ENCODE measurements at regions not wholly inside any gene's neighbourhood (a gene's known extent, or its start where the extent isn't known, plus 50 kb on each side); places are given as distances from the start of the nearest gene placed in this dataset.

GRCh38 chr5:61827445-61827975 is 478.5 kb upstream of the KIF2A start:
- ATAC-seq (replicated peaks in 1 of 2) (no peak), DNase-seq (no peak)
- Mint-ChIP-seq H3K36me3 (ENCODE audit: insufficient read depth in 2 of 2) (no peaks in the 10 kb centered on the region), H3K4me3 (no peak overlapping the region), H3K9me3 (no peaks in the 10 kb centered on the region), H3K4me1 (ENCODE audit: low read depth) (no peaks in the 10 kb centered on the region), H3K27me3 (ENCODE audit: low read depth) (no peaks in the 10 kb centered on the region), H3K27ac (no peak overlapping the region)

- Mint-ChIP-seq H3K4me3 (no peak overlapping the region), H3K4me1 (ENCODE audit: low read depth) (no peaks in the 10 kb centered on the region), H3K9me3 (no peaks in the 10 kb centered on the region), H3K27ac (no peak overlapping the region), H3K36me3 (ENCODE audit: insufficient read depth in 2 of 2) (no peaks in the 10 kb centered on the region), H3K27me3 (ENCODE audit: low read depth) (no peaks in the 10 kb centered on the region)
- ATAC-seq (replicated peaks in 1 of 2) (no peak), DNase-seq (no peak)
These were observed 477.1 kb upstream of the KIF2A start for GRCh38 chr5:61828856-61829255.

- no peak overlapping the region for H3K4me3 Mint-ChIP-seq
- no peaks in the 10 kb centered on the region for H3K9me3 Mint-ChIP-seq
- no peaks in the 10 kb centered on the region for H3K4me1 Mint-ChIP-seq (ENCODE audit: low read depth)
- ATAC-seq (replicated peaks in 1 of 2) (no peak), DNase-seq (no peak)
- H3K36me3 Mint-ChIP-seq (ENCODE audit: insufficient read depth in 2 of 2) = no peaks in the 10 kb centered on the region
- no peak overlapping the region for H3K27ac Mint-ChIP-seq
- no peaks in the 10 kb centered on the region for H3K27me3 Mint-ChIP-seq (ENCODE audit: low read depth)
These were observed 474.3 kb upstream of the KIF2A start for GRCh38 chr5:61831736-61832135.

- Mint-ChIP-seq H3K4me1 (ENCODE audit: low read depth) (no peaks in the 10 kb centered on the region), H3K36me3 (ENCODE audit: insufficient read depth in 2 of 2) (no peaks in the 10 kb centered on the region), H3K9me3 (no peaks in the 10 kb centered on the region), H3K4me3 (no peak overlapping the region), H3K27me3 (ENCODE audit: low read depth) (no peaks in the 10 kb centered on the region), H3K27ac (no peak overlapping the region)
- ATAC-seq (replicated peaks in 1 of 2) (no peak), DNase-seq (no peak)
These were observed 468.2 kb upstream of the KIF2A start for GRCh38 chr5:61837788-61838187.

GRCh38 chr5:61840361-61840760 is 465.6 kb upstream of the KIF2A start:
- Mint-ChIP-seq H3K27ac (no peak overlapping the region), H3K4me3 (no peak overlapping the region), H3K36me3 (ENCODE audit: insufficient read depth in 2 of 2) (no peaks in the 10 kb centered on the region), H3K4me1 (ENCODE audit: low read depth) (no peaks in the 10 kb centered on the region), H3K9me3 (no peaks in the 10 kb centered on the region), H3K27me3 (ENCODE audit: low read depth) (no peaks in the 10 kb centered on the region)
- no peak for DNase-seq
- ATAC-seq (replicated peaks in 1 of 2) = no peak

- Mint-ChIP-seq H3K27me3 (ENCODE audit: low read depth) (no peaks in the 10 kb centered on the region), H3K9me3 (peaks cover 0 to 4% of the 10 kb centered on the region in 2 donors), H3K4me3 (no peak overlapping the region), H3K4me1 (ENCODE audit: low read depth) (no peaks in the 10 kb centered on the region), H3K27ac (no peak overlapping the region), H3K36me3 (ENCODE audit: insufficient read depth in 2 of 2) (no peaks in the 10 kb centered on the region)
- DNase-seq = no peak
- no peak for ATAC-seq (replicated peaks in 1 of 2)
These were observed 463.2 kb upstream of the KIF2A start for GRCh38 chr5:61842840-61843239.

GRCh38 chr5:61850696-61851095 is 455.3 kb upstream of the KIF2A start:
- Mint-ChIP-seq H3K27me3 (ENCODE audit: low read depth) (no peaks in the 10 kb centered on the region), H3K9me3 (peaks cover 0 to 4% of the 10 kb centered on the region in 2 donors), H3K36me3 (ENCODE audit: insufficient read depth in 2 of 2) (no peaks in the 10 kb centered on the region), H3K4me1 (ENCODE audit: low read depth) (no peaks in the 10 kb centered on the region), H3K4me3 (no peak overlapping the region), H3K27ac (no peak overlapping the region)
- ATAC-seq (replicated peaks in 1 of 2) = no peak
- no peak for DNase-seq

- Mint-ChIP-seq H3K27me3 (ENCODE audit: low read depth) (no peaks in the 10 kb centered on the region), H3K9me3 (no peaks in the 10 kb centered on the region), H3K4me1 (ENCODE audit: low read depth) (no peaks in the 10 kb centered on the region), H3K36me3 (ENCODE audit: insufficient read depth in 2 of 2) (no peaks in the 10 kb centered on the region), H3K4me3 (no peak overlapping the region), H3K27ac (no peak overlapping the region)
- no peak for ATAC-seq (replicated peaks in 1 of 2)
- no peak for DNase-seq
These were observed 451.5 kb upstream of the KIF2A start for GRCh38 chr5:61854531-61854930.

- DNase-seq (no peak), ATAC-seq (replicated peaks in 1 of 2) (no peak)
- Mint-ChIP-seq H3K27me3 (ENCODE audit: low read depth) (no peaks in the 10 kb centered on the region), H3K9me3 (no peaks in the 10 kb centered on the region), H3K36me3 (ENCODE audit: insufficient read depth in 2 of 2) (no peaks in the 10 kb centered on the region), H3K27ac (no peak overlapping the region), H3K4me3 (no peak overlapping the region), H3K4me1 (ENCODE audit: low read depth) (no peaks in the 10 kb centered on the region)
These were observed 445.0 kb upstream of the KIF2A start for GRCh38 chr5:61860978-61861377.

- Mint-ChIP-seq H3K36me3 (ENCODE audit: insufficient read depth in 2 of 2) (peaks cover 0 to 2% of the 10 kb centered on the region in 2 donors), H3K27me3 (ENCODE audit: low read depth) (no peaks in the 10 kb centered on the region), H3K27ac (no peak overlapping the region), H3K4me3 (no peak overlapping the region), H3K4me1 (ENCODE audit: low read depth) (no peaks in the 10 kb centered on the region), H3K9me3 (peaks cover 8 to 9% of the 10 kb centered on the region in 2 donors)
- DNase-seq = no peak
- ATAC-seq (replicated peaks in 1 of 2) = peak; percentile 43 to 53
These were observed 439.1 kb upstream of the KIF2A start for GRCh38 chr5:61866930-61867329.

- Mint-ChIP-seq H3K4me1 (ENCODE audit: low read depth) (no peaks in the 10 kb centered on the region), H3K27me3 (ENCODE audit: low read depth) (no peaks in the 10 kb centered on the region), H3K36me3 (ENCODE audit: insufficient read depth in 2 of 2) (peaks cover 0 to 2% of the 10 kb centered on the region in 2 donors), H3K4me3 (no peak overlapping the region), H3K27ac (no peak overlapping the region), H3K9me3 (peaks cover 10 to 16% of the 10 kb centered on the region in 2 donors)
- no peak for DNase-seq
- ATAC-seq (replicated peaks in 1 of 2) = no peak
These were observed 436.7 kb upstream of the KIF2A start for GRCh38 chr5:61869333-61869732.

- Mint-ChIP-seq H3K9me3 (peaks cover 0 to under 1% of the 10 kb centered on the region in 2 donors), H3K36me3 (ENCODE audit: insufficient read depth in 2 of 2) (no peaks in the 10 kb centered on the region), H3K27ac (no peak overlapping the region), H3K4me1 (ENCODE audit: low read depth) (no peaks in the 10 kb centered on the region), H3K4me3 (no peak overlapping the region), H3K27me3 (ENCODE audit: low read depth) (no peaks in the 10 kb centered on the region)
- ATAC-seq (replicated peaks in 1 of 2) (no peak), DNase-seq (no peak)
These were observed 427.5 kb upstream of the KIF2A start for GRCh38 chr5:61878471-61878870.

- H3K36me3 Mint-ChIP-seq (ENCODE audit: insufficient read depth in 2 of 2) = no peaks in the 10 kb centered on the region
- no peak overlapping the region for H3K27ac Mint-ChIP-seq
- H3K4me3 Mint-ChIP-seq = no peak overlapping the region
- H3K27me3 Mint-ChIP-seq (ENCODE audit: low read depth) = no peaks in the 10 kb centered on the region
- H3K9me3 Mint-ChIP-seq = no peaks in the 10 kb centered on the region
- DNase-seq = no peak
- no peak for ATAC-seq (replicated peaks in 1 of 2)
- H3K4me1 Mint-ChIP-seq (ENCODE audit: low read depth) = no peaks in the 10 kb centered on the region
These were observed 424.1 kb upstream of the KIF2A start for GRCh38 chr5:61881821-61882487.

- no peak overlapping the region for H3K4me3 Mint-ChIP-seq
- no peak for DNase-seq
- no peaks in the 10 kb centered on the region for H3K36me3 Mint-ChIP-seq (ENCODE audit: insufficient read depth in 2 of 2)
- no peaks in the 10 kb centered on the region for H3K4me1 Mint-ChIP-seq (ENCODE audit: low read depth)
- H3K27ac Mint-ChIP-seq = no peak overlapping the region
- no peaks in the 10 kb centered on the region for H3K27me3 Mint-ChIP-seq (ENCODE audit: low read depth)
- peaks cover 2 to 3% of the 10 kb centered on the region in 2 donors for H3K9me3 Mint-ChIP-seq
- no peak for ATAC-seq (replicated peaks in 1 of 2)
These were observed 423.0 kb upstream of the KIF2A start for GRCh38 chr5:61882901-61883500.

Measured in activated T-cell treated with anti-CD3 and anti-CD28 coated beads, Interleukin-2, amount 50 U/mL, for 72 hours (primary cell).